Activated naive CD4-positive, alpha-beta T cell treated with anti-CD3 and anti-CD28 coated beads, Interleukin-2, amount 10 ng/mL, durations not matched to agents 7 days and 5 days (primary cell): ENCODE measurements at regions not wholly inside any gene's neighbourhood (a gene's known extent, or its start where the extent isn't known, plus 50 kb on each side); places are given as distances from the start of the nearest gene placed in this dataset.

Source experiments
- CTCF ChIA-PET: fragments of 350-600 bp; sonication (Branson Sonifier 250); formaldehyde crosslinking; loops from one replicate; lab custom pipeline; 2021; ENCODE audit warnings: antibody characterized with exemption; lab: Charles Lee
- DNase-seq: peaks from one replicate; pipeline ENCODE4 v3.0.0-alpha.2; 2020
- H3K27ac Mint-ChIP-seq: one replicate; pipeline ENCODE4 v1.8.0; 2021; ENCODE audit warnings: mild to moderate bottlenecking, moderate library complexity, mixed read lengths
- H3K27me3 Mint-ChIP-seq: one replicate; pipeline ENCODE4 v1.8.0; 2021; ENCODE audit warnings: mild to moderate bottlenecking, mixed read lengths
- H3K36me3 Mint-ChIP-seq: one replicate; pipeline ENCODE4 v1.8.0; 2021; ENCODE audit warnings: mixed read lengths
- H3K4me1 Mint-ChIP-seq: one replicate; pipeline ENCODE4 v1.8.0; 2021; ENCODE audit warnings: mixed read lengths
- H3K4me3 Mint-ChIP-seq: one replicate; pipeline ENCODE4 v1.8.0; 2021; ENCODE audit warnings: mild to moderate bottlenecking, moderate library complexity, mixed read lengths
- H3K9me3 Mint-ChIP-seq: one replicate; pipeline ENCODE4 v1.8.0; 2021; ENCODE audit warnings: mixed read lengths

GRCh38 chr10:118151461-118151860 lies 104.7 kb upstream of the RAB11FIP2 start:
- CTCF ChIA-PET: no interaction called here
- H3K9me3 Mint-ChIP-seq: no peaks in the 10 kb centered on the region
- no peaks in the 10 kb centered on the region for H3K36me3 Mint-ChIP-seq
- no peak overlapping the region for H3K4me3 Mint-ChIP-seq
- H3K27me3 Mint-ChIP-seq: no peaks in the 10 kb centered on the region
- no peak overlapping the region for H3K27ac Mint-ChIP-seq
- no peak for DNase-seq
- H3K4me1 Mint-ChIP-seq: no peaks in the 10 kb centered on the region

GRCh38 chr10:118148247-118148646 lies 101.5 kb upstream of the RAB11FIP2 start:
- H3K9me3 Mint-ChIP-seq: no peaks in the 10 kb centered on the region
- no peak overlapping the region for H3K4me3 Mint-ChIP-seq
- peaks cover 3% of the 10 kb centered on the region for H3K27me3 Mint-ChIP-seq
- no peaks in the 10 kb centered on the region for H3K36me3 Mint-ChIP-seq
- H3K27ac Mint-ChIP-seq: no peak overlapping the region
- DNase-seq: no peak
- no peaks in the 10 kb centered on the region for H3K4me1 Mint-ChIP-seq
- CTCF ChIA-PET: interaction anchor here (0.6 kb wide), 2 partner anchors 472 to 621 kb away, joined by 3 read pairs; no protein-coding TSS in a partner anchor

- H3K27ac Mint-ChIP-seq: no peak overlapping the region
- DNase-seq: no peak
- CTCF ChIA-PET: no interaction called here
- H3K9me3 Mint-ChIP-seq: no peaks in the 10 kb centered on the region
- H3K36me3 Mint-ChIP-seq: no peaks in the 10 kb centered on the region
- no peak overlapping the region for H3K4me3 Mint-ChIP-seq
- H3K27me3 Mint-ChIP-seq: peaks cover 3% of the 10 kb centered on the region
- no peaks in the 10 kb centered on the region for H3K4me1 Mint-ChIP-seq
Observed at GRCh38 chr10:118145256-118145655, 98.5 kb upstream of the RAB11FIP2 start.

- H3K4me3 Mint-ChIP-seq: no peak overlapping the region
- H3K9me3 Mint-ChIP-seq: no peaks in the 10 kb centered on the region
- no peaks in the 10 kb centered on the region for H3K4me1 Mint-ChIP-seq
- no peak for DNase-seq
- CTCF ChIA-PET: no interaction called here
- peaks cover 3% of the 10 kb centered on the region for H3K27me3 Mint-ChIP-seq
- H3K27ac Mint-ChIP-seq: no peak overlapping the region
- H3K36me3 Mint-ChIP-seq: no peaks in the 10 kb centered on the region
Observed at GRCh38 chr10:118141471-118141870, 94.7 kb upstream of the RAB11FIP2 start.

- no peaks in the 10 kb centered on the region for H3K4me1 Mint-ChIP-seq
- no peaks in the 10 kb centered on the region for H3K36me3 Mint-ChIP-seq
- H3K27me3 Mint-ChIP-seq: no peaks in the 10 kb centered on the region
- no peak overlapping the region for H3K27ac Mint-ChIP-seq
- DNase-seq: no peak
- H3K4me3 Mint-ChIP-seq: no peak overlapping the region
- CTCF ChIA-PET: no interaction called here
- H3K9me3 Mint-ChIP-seq: no peaks in the 10 kb centered on the region
Observed at GRCh38 chr10:118139321-118139720, 92.6 kb upstream of the RAB11FIP2 start.

GRCh38 chr10:118128675-118129074 lies 81.9 kb upstream of the RAB11FIP2 start:
- Mint-ChIP-seq H3K4me1 (no peaks in the 10 kb centered on the region), H3K27me3 (peaks cover 21% of the 10 kb centered on the region), H3K27ac (no peak overlapping the region), H3K36me3 (no peaks in the 10 kb centered on the region), H3K4me3 (no peak overlapping the region), H3K9me3 (peaks cover 8% of the 10 kb centered on the region)
- CTCF ChIA-PET: no interaction called here
- DNase-seq: no peak

- Mint-ChIP-seq H3K4me1 (peaks cover 14% of the 10 kb centered on the region), H3K9me3 (no peaks in the 10 kb centered on the region), H3K27me3 (peaks cover 8% of the 10 kb centered on the region), H3K36me3 (no peaks in the 10 kb centered on the region), H3K4me3 (no peak overlapping the region), H3K27ac (no peak overlapping the region)
- CTCF ChIA-PET: no interaction called here
- no peak for DNase-seq
Observed at GRCh38 chr10:118118716-118119115, 72.0 kb upstream of the RAB11FIP2 start.

GRCh38 chr10:118116715-118117449 lies 70.1 kb upstream of the RAB11FIP2 start:
- H3K27me3 Mint-ChIP-seq: peaks cover 4% of the 10 kb centered on the region
- no peaks in the 10 kb centered on the region for H3K36me3 Mint-ChIP-seq
- H3K9me3 Mint-ChIP-seq: no peaks in the 10 kb centered on the region
- H3K4me1 Mint-ChIP-seq: peaks cover 25% of the 10 kb centered on the region
- DNase-seq: no peak
- no peak overlapping the region for H3K27ac Mint-ChIP-seq
- no peak overlapping the region for H3K4me3 Mint-ChIP-seq
- CTCF ChIA-PET: no interaction called here

- H3K36me3 Mint-ChIP-seq: no peaks in the 10 kb centered on the region
- CTCF ChIA-PET: no interaction called here
- DNase-seq: no peak
Observed at GRCh38 chr10:118116362-118116714, 69.6 kb upstream of the RAB11FIP2 start.

GRCh38 chr10:118115701-118116100 lies 69.0 kb upstream of the RAB11FIP2 start:
- Mint-ChIP-seq H3K9me3 (no peaks in the 10 kb centered on the region), H3K4me3 (no peak overlapping the region), H3K4me1 (peaks cover 34% of the 10 kb centered on the region), H3K36me3 (no peaks in the 10 kb centered on the region), H3K27ac (no peak overlapping the region), H3K27me3 (peaks cover 4% of the 10 kb centered on the region)
- DNase-seq: no peak
- CTCF ChIA-PET: no interaction called here

More at GRCh38 chr10:118116362-118116714, 69.6 kb upstream of the RAB11FIP2 start:
- no peak overlapping the region for H3K27ac Mint-ChIP-seq
- H3K4me1 Mint-ChIP-seq: peaks cover 28% of the 10 kb centered on the region
- peaks cover 4% of the 10 kb centered on the region for H3K27me3 Mint-ChIP-seq
- no peak overlapping the region for H3K4me3 Mint-ChIP-seq
- H3K9me3 Mint-ChIP-seq: no peaks in the 10 kb centered on the region

- DNase-seq: no peak
- no peak overlapping the region for H3K27ac Mint-ChIP-seq
- CTCF ChIA-PET: no interaction called here
Observed at GRCh38 chr10:118114992-118115391, 68.3 kb upstream of the RAB11FIP2 start.

GRCh38 chr10:118112543-118113125 lies 65.9 kb upstream of the RAB11FIP2 start:
- Mint-ChIP-seq H3K36me3 (no peaks in the 10 kb centered on the region), H3K27me3 (no peaks in the 10 kb centered on the region), H3K4me1 (peaks cover 38% of the 10 kb centered on the region), H3K9me3 (no peaks in the 10 kb centered on the region), H3K4me3 (no peak overlapping the region), H3K27ac (no peak overlapping the region)
- CTCF ChIA-PET: no interaction called here
- no peak for DNase-seq

More at GRCh38 chr10:118114992-118115391, 68.3 kb upstream of the RAB11FIP2 start:
- H3K9me3 Mint-ChIP-seq: no peaks in the 10 kb centered on the region
- no peaks in the 10 kb centered on the region for H3K36me3 Mint-ChIP-seq
- H3K27me3 Mint-ChIP-seq: peaks cover 2% of the 10 kb centered on the region
- peaks cover 38% of the 10 kb centered on the region for H3K4me1 Mint-ChIP-seq
- no peak overlapping the region for H3K4me3 Mint-ChIP-seq

- no peaks in the 10 kb centered on the region for H3K9me3 Mint-ChIP-seq
- no peaks in the 10 kb centered on the region for H3K27me3 Mint-ChIP-seq
- peaks cover 38% of the 10 kb centered on the region for H3K4me1 Mint-ChIP-seq
- no peak for DNase-seq
- H3K27ac Mint-ChIP-seq: peak overlapping the region; percentile 70
- peak overlapping the region; percentile 11 for H3K4me3 Mint-ChIP-seq
- CTCF ChIA-PET: no interaction called here
- no peaks in the 10 kb centered on the region for H3K36me3 Mint-ChIP-seq
Observed at GRCh38 chr10:118110750-118111149, 64.0 kb upstream of the RAB11FIP2 start.

- Mint-ChIP-seq H3K9me3 (no peaks in the 10 kb centered on the region), H3K4me1 (peaks cover 21% of the 10 kb centered on the region), H3K27ac (no peak overlapping the region), H3K4me3 (no peak overlapping the region), H3K27me3 (peaks cover 6% of the 10 kb centered on the region), H3K36me3 (no peaks in the 10 kb centered on the region)
- no peak for DNase-seq
- CTCF ChIA-PET: no interaction called here
Observed at GRCh38 chr10:118108194-118109026, 61.7 kb upstream of the RAB11FIP2 start.
